HG02852 (cell line): ENCODE measurements at regions not wholly inside any gene's neighbourhood (a gene's known extent, or its start where the extent isn't known, plus 50 kb on each side); places are given as distances from the start of the nearest gene placed in this dataset.

Experiments
- ATAC-seq: cut with Tn5 transposase; IDR thresholded peaks from one replicate; pipeline ENCODE4 v1.9.1; 2021; ENCODE audit warnings: mild to moderate bottlenecking, moderate library complexity; ENCODE audit not compliant: unreplicated experiment

- ATAC-seq = peak; percentile 91
These were observed 173.7 kb upstream of the GALNTL6 start for GRCh38 chr4:171639540-171639939.

- no peak for ATAC-seq
These were observed 176.6 kb upstream of the GALNTL6 start for GRCh38 chr4:171636606-171637005.

DNA sequence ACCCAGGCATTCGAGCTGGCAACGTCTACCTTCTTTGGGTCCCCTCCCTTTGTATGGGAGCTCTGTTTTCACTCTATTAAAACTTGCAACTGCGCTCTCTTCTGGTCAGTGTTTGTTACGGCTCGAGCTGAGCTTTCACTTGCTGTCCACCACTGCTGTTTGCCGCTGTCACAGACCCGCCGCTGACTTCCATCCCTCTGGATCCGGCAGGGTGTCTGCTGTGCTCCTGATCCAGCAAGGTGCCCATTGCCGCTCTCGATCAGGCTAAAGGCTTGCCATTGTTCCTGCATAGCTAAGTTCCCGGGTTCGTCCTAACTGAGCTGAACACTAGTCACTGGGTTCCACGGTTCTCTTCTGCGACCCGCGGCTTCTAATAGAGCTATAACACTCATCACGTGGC, 183.5 kb upstream of the GALNTL6 start:
- no peak for ATAC-seq

GRCh38 chr4:171629182-171629581, 184.0 kb upstream of the GALNTL6 start:
- ATAC-seq = peak; percentile 98

- ATAC-seq = no peak
These were observed 186.7 kb upstream of the GALNTL6 start for GRCh38 chr4:171626554-171626953.

- ATAC-seq = no peak
These were observed 190.5 kb upstream of the GALNTL6 start for GRCh38 chr4:171622729-171623128.

DNA sequence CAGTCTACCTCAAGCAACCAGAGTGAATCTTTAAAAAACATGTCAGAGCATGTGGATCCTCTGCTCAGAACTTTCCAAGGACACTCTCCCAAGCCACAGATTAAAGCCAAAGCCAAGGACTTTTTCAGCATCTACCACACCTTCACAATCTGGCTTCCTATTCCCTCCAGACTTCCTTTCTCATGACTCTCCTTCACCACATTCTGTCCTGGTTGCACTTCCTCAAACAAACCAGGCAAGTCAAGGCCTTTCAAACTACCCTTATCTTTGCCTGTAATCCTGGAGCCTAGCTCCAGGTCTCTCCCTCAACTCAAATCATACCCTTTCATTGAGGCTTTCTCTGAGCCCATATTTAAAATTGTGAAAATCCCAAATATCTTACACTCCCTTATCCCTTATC, 191.6 kb upstream of the GALNTL6 start:
- peak; percentile 72 for ATAC-seq

GRCh38 chr4:171612907-171613306, 200.3 kb upstream of the GALNTL6 start:
- ATAC-seq = no peak

DNA sequence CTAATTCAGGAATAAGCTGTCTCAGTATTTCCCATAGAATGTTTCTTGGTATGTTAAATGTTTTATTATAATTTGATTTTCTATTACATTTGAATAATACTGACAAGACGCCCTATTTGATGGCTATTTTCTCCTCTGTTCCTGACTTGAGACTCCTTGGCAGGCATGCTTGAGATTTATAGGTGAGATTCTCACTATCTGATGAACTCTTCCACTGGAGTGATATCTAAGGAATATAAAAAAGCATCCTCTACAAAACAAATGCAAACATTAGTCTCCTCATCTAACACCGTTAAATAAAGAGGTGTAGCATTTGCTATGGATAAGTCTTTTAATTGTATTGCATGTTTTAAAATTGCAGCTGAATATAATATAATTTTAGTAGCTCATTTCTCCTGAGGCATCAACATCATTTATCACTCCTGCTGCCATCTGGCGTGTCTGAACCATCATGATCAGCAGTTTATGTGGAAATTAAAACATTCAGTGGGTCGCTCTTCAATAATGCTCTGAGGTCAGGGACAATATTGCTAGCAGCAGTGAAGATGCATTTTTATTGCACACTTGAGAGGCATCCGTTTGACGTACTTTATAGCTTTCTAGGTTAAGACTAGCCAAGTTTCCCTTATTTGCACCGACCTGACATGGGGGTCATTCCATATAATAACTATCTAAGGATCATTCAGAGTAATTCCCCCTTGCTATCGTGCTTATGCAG, 210.4 kb upstream of the GALNTL6 start:
- no peak for ATAC-seq

DNA sequence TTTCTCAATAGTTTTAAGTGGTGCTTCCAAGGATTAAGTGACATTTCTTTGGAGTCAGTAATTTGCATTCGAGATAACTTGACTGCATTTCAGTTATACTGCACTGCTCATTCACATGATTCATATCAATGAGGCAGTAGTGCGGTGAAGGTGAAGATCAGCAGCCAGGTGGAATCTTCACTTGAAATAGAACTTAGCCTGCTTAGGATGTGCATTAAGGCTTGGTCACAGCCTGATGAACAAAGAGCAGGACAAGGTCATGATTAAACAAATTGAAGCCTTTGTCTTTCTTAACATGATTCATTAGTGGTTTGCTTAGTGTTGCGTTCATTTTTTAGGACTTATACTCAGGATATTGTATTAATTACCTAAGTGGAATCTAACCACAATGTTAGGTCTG, 212.1 kb upstream of the GALNTL6 start:
- ATAC-seq = no peak

DNA sequence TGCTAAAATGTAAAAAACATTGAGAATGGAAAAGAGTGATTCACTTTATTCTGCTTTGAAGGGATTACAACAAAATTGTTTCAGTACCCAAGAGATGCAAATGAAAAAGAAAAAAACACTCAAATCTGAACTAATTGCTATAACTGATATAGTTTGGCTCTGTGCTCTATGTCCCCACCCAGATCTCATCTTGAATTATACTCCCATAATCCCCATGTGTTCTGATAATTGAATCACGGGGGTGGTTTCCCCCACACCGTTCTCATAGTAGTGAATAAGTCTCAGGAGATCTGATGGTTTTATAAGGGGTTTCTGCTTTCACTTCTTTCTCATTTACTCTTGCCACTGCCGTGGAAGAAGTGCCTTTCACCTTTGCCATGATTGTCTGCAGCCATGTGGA, 213.6 kb upstream of the GALNTL6 start:
- ATAC-seq = no peak

- ATAC-seq = no peak
These were observed 218.9 kb upstream of the GALNTL6 start for GRCh38 chr4:171594293-171594692.

DNA sequence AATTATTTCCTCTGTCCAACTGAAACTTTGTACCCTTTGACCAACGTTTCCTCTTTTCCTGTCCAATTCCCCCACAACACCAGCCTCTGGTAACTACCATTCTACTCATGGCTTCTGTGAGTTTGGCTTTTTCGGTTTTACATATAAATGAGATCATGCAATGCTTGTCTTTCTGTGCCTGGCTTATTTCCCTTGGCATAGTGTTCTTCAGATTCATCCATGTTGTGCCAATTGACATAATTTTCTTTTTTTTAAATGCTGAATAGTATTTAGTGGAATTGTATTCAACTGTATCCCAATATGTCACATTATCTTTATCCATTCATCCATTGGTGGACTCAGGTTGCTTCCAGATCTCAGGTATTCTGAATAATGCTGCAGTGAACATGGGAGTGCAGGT, 222.5 kb upstream of the GALNTL6 start:
- no peak for ATAC-seq

GRCh38 chr4:171588764-171589163, 224.4 kb upstream of the GALNTL6 start:
- no peak for ATAC-seq

DNA sequence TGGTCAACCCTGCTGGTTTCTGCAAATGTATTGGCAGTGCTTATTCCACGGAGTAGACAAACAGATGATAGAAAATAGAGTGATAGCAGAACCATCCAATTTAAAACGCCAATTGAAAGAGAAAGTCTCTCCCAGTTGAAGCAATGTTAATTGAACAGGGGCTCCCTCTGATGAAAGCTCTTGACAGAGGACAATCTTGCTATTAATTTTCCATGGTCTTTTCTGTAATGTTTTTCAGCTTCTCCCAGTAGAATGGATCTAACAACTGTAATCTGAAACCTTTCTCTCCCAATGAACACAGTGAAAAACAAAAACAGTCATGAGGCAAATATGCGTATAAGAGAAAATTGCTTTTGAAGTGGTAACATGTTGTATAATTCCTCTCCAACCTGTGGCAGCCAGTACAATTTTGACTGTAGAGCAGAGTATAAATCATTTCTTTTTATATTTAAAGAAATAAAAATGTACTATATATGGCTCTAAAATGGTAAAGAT, 225.1 kb upstream of the GALNTL6 start:
- no peak for ATAC-seq

- ATAC-seq = peak; percentile 51
These were observed 229.4 kb upstream of the GALNTL6 start for GRCh38 chr4:171583790-171584189.

GRCh38 chr4:171582961-171583581, 230.1 kb upstream of the GALNTL6 start:
- ATAC-seq = peak; percentile 68

DNA sequence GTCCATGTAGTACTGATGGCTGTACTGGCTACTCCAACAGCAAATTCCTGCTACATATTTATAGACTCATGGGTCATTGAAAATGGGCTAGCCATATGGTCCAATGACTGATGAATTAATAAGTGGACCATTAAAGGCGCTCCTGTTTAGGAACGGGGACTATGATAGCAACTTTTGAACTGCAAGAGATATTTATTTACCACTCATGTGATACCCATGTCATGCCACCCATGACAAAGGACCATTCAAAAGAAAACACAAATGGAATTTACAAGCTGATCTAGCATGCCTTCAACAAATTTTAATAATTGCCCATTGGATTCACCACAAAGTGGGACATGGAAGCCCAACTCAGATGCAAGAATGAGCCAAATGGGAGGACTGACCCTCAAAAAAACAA, 240.0 kb upstream of the GALNTL6 start:
- ATAC-seq = no peak

DNA sequence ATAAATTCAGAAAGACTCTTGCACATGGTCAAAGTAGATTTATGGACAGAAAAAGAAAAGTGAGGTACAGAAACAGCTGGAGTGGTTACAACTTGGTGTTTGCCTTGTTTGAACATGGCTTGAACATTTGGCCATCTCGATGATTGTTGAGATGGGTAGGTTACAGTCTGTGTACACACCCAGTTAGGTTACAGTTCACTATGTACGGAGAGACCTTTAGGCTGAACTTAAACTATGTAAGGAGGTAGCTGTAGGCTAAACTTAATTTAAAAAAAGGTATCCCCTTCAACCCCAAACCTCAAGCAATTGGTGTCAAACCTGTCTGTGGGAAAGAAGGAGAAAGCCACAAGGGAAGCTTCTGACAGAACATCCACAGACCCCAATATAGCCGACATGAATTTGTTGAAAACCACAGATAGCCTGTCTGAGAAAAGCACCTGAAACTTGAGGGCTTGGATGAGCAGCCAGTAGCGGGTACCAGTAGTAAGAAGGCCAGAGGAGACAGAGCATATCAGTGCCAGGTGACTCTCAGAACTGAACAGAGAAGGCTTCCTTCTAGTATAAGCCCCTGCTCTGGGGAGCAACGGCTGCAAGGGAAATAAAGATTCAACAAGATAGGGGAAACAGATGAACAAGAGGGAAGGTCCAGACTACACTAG, 247.9 kb upstream of the GALNTL6 start:
- peak; percentile 89 for ATAC-seq

GRCh38 chr4:171561419-171561818, 251.8 kb upstream of the GALNTL6 start:
- peak; percentile 64 for ATAC-seq

DNA sequence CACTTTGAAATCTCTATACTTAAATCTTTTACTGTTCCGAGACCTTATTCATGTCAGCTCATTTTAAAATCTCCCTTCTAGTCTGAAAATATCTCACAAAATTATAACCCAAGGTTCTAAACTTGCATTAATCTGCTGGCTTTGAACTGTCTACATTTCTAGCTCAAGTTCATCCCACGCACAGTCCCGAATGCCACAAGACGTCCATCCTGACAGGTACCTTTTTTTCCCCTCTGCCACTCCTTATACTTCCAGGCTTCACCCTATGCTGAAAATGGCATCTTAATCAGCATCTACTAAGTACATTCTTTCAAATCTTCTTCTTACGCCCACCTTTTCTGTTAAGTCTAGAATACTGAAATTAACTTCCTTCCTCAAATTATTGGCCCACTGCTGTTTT, 259.2 kb upstream of the GALNTL6 start:
- no peak for ATAC-seq

- ATAC-seq = no peak
These were observed 270.6 kb upstream of the GALNTL6 start for GRCh38 chr4:171542640-171543039.
